Epidermal melanocyte (primary cell): ENCODE measurements at regions not wholly inside any gene's neighbourhood (a gene's known extent, or its start where the extent isn't known, plus 50 kb on each side); places are given as distances from the start of the nearest gene placed in this dataset.

Source experiments
- DNase-seq: peaks from one replicate; pipeline ENCODE4 v3.0.0; 2011; ENCODE audit warnings: low spot score; ENCODE audit not compliant: insufficient read length

DNA sequence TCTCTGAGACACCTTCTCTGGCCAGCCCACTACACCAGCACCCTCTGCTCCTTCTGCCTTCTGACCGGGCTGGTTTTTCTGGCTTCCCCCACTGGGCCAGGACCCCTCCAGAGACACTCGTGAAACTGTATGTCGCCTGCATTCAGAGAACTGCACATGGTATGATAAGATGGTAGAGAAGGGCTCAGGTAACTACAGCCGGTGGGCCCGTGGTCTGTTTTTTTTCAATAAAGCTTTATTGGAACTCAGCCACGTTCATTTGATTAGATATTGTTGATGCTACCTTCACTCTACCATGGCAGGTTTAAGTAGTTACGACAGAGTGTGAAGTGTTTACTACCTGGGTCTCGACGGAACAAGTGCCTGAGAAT, 514.0 kb downstream of the TBC1D22A start:
- DNase-seq = no peak

DNA sequence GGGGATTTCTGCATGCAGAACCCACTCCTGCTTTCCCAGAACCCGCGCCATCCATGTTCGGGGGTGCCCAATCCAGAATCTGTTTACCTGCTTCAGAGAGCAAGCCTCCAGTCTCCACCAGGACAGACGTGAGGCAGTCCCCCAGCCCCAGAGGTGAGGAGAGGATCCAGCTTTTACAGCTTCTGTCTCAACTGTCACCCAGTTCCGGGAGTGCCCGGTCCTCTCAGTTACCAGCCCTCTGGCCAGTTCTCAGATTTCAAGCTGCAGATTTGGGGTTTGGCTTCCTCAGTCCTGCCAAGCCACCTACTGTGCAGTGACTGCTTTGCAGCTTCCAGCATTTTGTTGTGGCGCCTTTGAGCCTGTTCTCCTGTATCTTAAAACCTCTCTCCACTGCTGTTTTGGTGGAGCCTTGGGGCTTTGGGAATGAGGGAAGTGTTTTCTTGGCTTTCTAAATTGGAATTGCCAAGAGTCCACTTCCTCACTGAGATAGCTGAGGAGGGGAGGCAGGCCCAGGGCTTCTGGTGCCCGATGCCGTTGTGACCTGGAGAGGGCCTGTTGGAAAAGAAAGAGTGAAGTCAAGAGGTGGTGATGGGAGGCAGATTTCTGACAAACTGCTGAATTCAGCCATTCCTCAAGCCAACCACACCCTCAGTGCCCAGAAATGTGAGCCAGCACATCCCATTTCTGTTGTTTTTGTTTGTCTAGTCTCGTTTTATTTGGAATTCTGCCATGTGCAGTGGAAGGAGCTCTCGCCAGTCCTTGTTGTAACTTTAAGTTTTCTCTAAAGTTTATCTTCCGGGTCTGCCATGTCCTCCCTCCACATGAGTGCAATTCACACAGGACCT, 513.4 kb downstream of the TBC1D22A start:
- no peak for DNase-seq

DNA sequence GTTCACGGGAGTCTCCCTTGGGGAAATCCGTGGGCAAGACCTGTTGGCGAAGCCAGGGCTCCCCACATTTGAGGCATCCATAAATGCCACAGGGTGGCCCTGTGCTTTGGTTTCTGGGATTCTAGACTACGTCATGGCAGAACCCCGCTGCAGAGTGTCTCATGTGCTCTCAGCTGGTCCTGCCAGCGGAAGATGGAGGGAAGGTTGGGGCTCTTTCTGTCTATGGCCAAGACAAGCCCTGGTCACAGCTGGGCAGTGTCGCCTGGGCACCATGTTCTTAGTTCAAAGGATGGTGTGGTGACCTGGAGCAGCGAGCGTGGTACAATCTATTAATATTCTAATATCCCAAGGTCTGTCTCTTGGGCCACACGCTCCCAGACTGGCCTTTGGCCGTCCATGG, 511.7 kb downstream of the TBC1D22A start:
- no peak for DNase-seq

DNA sequence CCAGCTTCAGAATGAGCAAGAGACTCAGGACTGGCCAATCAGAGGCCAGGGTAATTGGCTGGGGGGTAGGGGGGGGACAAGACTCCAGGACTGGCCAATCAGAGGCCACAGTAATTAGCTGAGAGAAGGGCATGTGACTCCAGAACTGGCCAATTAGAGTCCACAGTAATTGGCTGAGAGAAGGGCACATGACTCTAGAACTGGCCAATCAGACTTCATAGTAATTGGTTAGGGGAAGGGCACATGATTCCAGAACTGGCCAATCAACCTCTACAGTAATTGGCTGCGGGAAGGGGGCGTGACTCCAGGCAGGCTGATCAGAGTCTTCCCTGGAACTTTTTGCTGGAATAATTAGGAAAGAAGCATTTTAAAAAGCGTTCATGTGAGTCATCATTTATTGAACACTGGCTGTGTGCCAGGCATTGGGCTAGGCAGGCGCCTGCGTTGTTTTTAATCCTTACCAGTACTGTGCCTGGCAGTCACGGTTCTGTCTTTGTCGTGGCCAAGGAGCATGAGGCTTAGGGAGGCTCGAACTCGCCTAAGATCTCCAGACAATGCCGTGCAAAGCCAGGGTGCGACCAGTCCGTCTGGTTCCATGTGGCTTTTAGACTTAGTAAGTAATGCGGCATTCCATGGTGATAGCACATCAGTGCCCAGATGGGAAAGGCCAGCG, 508.1 kb downstream of the TBC1D22A start:
- no peak for DNase-seq

DNA sequence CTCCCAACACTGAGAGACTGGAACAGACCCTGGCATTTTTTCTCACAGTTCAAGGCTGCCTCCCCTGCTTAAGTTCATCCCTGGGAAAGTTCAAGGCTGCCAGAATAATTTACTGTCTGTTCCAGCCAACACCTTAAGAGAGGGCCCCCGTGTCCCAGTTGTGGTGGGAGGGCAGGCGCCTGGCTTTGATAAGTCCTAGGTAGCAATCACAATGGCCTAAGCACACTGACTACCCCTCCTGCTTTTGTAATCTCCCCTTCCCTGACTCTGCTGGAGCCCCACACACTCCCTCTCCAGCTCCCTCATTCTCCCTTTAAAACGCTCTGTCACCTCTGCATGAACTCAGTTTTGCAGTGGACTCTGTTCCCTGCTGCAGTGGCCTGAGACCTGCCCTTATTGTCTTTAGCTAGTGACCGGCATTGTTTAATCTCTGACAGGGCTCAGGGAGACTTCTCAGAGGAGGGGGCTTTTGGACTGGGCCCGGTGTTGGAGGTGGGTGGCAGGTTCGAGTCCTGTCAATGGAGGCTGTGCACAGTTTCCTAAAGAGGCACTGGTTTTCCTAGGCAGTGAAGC, 507.2 kb downstream of the TBC1D22A start:
- no peak for DNase-seq

DNA sequence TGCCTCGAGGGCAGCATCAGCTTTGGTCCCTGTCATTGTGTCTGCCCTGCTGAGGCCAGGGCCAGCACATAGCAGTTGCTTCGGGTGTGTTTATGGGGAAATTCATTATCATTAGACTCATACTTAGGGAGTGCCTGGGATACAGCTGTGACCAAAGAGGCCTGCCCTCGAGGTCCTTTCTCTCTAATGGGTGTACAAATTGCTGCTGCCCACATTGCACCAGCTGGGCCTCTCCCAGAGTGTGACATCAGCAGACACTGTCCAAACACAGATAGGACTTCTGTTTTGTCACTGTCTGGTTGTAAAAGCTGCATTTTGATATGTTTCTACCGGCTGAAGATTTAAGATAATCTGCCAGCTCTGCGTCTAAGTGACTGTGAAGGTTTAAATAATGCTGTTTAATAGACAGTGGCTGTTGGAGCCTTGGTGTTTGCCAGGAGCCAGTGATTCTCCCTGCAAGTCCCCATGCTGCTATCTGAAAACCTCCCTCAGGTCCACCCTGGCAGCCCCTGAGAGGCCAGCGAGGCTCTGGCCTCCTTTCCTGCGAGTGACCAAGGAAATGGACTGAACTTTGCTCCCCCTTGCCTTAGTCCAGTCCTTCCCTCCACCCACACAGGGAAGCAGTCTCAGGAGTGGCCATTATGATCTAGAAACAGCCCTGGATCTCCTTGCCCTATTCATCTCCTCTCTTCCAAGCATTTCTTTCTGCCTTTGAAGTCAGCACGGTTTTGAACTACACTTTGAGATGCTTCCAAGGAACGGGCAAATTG, 505.2 kb downstream of the TBC1D22A start:
- DNase-seq = no peak

DNA sequence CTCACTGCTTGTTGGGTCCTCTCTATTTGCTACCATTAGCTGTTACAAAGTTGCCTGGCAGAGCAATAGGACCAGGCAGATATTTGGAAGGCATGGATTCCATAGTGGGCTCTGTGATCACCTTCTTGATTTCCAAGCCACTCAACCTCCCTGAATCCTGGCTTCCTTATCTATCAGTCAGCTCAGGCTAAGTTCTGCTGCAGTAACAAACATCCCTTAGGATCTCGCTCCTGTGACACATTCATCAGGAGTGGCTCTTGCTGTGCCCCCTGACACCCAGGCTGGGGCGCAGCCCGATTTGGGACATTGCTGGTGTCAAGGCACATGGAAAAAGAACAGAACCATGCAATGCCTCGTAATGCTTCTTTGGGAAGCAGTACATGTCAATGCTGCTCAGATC, 503.9 kb downstream of the TBC1D22A start:
- no peak for DNase-seq

DNA sequence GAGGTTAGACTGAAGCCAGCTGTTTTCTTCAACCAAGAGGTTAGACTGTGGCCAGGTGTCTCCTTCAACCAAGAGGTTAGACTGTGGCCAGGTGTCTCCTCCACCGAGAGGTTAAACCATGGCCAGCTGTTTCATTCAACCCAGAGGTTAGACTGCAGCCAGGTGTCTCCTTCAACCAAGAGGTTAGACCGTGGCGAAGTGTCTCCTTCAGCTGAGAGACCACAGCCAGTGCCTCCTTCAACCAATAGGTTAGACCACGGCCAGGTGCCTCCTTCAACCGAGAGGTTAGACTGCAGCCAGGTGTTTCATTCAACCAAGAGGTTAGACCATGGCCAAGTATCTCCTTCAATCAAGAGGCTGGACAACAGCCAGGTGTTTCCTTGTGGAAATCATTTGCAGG, 498.1 kb downstream of the TBC1D22A start:
- no peak for DNase-seq

DNA sequence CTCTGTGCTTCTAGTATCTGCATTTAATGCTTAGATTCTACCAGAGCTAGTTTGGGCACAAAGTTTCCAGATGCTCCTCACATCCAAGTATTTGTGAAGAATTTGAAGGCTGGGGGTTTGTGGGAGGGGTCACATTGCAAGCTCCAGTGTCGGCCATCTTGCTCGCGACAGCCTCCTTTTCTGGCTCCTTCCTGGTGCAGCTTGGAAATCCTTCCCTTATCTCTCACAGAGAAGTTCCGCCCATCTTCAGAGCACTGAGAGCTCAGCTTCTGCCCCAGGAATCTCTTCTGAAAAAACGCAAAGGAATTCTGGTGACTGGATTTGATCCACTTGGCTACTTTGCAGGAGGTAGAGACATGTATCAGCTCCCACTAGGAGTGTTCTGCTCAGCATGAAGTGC, 497.5 kb downstream of the TBC1D22A start:
- no peak for DNase-seq

DNA sequence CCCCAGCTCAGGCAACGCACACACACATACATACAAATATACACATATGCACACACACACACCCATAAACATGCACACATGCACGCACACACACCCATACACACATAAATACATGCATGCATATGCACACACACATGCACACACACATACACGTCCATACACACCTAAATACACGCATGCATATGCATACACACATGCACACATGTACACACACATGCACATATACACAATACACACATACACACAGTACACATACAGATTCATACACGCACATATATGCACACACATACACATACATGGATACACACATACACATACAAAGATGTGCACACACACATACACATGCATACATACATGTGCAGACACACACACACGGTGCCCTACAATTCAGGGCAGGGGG, 496.6 kb downstream of the TBC1D22A start:
- DNase-seq = no peak

DNA sequence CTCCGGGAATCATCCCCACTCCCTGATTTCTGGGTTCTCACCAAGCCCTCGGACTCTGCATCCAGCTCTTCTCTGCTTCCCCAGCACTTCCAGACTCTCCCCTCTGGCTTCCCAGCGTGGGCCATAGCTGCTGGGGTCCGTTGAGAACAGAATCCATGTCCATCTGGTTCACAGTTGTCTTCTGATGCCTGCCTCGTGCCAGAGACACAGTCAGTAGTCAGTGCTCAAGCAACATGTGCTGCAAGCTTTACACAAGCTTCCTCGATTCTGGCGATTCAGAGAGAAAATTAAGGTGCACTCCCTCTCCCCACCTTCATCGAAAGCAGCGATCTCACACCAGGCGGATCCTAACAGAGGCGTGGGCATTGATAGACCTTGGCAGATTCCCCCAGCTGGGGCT, 495.5 kb downstream of the TBC1D22A start:
- DNase-seq = no peak

DNA sequence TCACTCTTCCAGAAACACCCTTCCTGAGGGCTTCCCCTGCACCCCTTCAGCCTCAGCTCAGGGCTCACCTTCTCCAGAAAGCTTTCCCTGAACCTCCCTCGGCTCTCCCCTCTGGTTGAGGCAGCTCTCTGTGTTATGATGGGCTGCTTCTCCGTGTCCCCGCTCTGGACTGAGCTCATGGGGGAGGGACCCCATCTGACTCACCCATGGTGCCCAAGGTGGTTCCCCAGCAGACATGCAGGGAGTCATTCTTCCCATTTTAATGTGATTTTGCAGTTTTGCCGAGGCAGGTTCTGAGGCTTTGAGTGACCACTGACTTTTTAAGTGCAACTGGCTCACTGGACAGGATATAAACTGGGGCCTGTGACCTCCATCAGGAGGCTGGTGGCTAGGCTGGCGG, 495.1 kb downstream of the TBC1D22A start:
- no peak for DNase-seq

DNA sequence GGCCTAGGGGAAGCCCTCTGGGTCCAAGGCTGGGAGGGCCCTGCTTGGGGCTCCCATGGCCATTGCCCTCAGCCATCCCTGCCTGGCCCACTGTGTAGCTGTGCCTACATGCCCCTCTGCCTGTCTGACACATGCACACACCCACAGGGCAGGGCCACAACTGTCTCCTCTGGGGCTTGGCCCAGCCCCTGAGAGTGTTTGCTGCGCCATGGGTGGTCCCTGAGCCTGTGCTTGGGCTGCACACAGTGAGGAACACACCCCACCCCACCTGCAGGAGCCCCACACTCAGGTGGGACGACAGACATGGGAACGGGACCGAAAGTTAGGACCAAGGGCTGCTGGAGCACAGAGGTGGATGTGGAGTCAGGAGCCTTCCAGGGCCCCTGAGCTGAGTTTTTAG, 489.5 kb downstream of the TBC1D22A start:
- DNase-seq = no peak

DNA sequence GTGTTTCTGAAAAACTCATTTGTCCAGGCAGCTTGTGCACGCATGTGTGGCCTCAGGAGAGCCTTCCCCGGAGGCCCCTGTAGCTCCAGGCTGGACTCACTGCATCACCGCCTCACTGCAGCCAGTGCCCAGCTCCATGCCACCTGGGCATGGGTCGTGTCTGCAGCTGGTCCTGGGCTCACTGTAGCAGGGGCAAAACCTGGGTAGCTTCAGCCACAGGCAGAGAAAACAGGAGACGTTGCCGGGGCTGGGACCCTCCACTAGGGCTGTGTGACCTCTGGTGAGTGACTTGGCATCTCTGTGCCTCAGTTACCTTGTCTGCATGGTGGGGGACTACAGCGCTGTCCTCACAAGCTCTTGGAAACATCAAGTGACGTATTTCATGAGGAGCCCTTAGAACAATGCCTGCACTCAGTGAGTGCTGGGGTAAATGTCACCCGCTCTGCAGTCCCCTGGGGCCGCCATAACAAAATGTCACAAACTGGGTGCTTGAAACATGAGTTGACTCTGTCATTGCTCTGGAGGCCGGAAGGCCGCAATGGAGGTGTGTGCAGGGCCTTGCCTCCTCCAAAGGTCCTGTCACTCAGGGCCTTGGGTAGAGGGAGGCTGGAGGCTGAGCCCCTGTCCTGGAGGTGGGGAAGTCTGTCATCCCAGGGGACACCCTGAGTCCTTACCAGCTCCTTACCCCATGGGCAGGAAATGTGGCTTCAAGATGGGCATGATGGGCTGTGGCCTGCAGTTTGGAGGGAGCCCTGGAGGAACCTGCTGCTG, 488.7 kb downstream of the TBC1D22A start:
- DNase-seq = no peak

DNA sequence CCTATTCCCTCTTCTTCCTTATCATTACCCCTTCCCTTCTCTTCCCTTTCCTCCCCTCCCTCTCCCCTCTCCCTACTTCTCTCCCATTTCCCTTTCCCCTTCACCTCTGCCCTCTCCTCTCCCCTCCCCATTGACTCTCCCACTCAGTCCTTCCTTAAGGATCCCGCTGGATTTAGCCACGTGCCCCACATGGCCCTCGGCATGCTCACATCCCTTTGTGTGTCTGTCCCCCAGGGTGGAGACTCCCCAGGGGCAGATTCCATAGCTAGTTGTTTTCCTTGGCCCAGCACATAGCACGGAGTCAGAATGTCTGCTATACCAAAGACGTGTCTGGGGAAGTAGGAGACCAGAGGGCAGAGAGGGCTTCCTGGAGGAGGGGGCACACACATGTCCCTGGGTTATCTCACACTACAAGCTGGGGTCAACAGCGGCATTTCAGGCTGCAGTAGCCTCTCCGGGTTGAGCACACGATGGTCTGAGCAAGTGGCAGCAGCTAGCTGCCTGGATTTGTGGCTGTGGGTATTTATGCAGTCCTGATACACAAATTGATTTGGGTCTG, 487.0 kb downstream of the TBC1D22A start:
- DNase-seq = no peak

DNA sequence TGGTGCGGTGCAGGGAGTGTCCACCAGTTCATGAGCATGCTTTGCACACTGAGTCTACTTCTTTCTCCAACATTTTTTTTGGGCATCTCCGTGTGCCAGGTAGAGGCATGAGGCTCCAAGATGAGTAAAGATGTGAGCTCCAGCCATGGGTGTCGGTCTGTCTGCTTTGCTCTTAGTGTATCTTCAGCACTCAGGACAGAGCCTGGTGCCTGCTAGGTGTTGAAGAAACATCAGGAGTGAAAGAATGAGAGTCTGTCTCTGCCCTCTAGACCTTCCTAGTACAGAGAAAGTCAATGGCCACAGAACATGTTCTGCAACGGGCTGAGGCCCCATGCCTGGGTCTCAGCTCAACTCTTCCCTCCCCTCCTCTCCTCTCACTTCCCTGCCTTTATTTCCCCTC, 486.5 kb downstream of the TBC1D22A start:
- DNase-seq = no peak

DNA sequence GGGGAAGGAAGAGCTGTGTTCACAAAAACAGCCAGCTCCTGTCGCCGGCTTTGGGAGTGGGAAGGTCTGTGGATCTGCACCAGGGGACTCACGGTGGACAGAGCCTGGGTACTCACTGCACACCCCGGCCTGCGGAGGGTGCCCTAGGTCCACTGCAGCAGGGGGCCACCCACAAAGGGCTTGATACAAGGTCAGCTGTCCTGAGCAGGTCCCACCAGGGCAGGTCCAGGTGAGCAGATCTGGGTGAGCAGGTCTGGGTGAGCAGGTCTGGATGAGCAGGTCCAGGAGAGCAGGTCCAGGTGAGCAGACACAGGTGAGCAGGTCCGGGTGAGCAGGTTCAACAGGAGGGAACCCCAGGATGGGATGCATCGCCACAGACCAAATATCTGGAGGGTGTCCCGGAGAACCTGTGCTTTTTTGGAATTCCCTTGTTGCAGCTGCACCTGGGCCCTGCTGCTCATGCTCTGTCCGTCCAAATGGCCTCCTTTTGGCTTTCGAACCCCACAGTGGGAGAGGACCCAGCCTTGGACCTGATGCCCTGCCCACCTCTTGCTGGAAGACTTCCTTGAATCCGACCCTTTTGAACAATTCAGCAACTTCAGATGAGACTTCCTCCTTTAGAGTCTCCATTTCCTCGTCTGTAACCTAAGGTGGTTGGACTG, 485.3 kb downstream of the TBC1D22A start:
- no peak for DNase-seq

DNA sequence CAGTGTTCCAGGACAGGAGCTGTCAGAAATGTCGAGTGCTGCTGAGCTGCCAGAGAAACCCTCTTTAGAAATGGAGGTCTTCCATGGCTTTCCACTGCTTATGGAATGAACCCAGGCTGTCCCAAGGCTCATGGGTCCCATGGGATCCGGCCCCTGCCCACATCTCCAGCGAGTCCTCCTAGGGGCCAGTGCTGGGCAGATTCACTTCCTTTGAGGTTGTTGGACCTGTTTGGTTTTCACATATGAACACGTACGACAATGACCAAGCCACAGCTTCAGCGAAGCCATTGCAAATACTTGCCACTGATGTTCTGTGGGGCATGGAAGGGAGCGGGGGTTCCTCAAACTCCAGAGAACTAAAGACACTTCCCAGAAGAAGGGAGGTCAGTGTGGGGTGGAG, 483.3 kb downstream of the TBC1D22A start:
- no peak for DNase-seq

DNA sequence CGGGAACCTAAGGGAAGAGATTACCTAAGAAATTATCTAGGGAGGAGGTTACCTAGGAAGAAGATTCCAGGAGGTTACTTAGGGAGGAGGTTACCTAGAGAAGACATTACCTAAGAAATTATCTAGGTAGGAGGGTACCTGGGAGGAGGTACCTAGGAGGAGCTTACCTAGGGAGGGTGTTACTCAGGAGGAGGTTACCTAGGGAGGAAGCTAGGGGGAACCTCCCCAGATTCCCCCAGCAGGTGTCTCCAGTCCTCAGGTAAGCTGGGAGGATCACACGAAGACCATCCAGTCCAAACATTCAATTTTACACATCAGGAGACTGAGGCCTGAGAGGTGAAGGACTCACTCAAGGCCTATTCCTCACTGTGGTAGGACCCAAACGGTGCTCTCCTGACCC, 482.8 kb downstream of the TBC1D22A start:
- no peak for DNase-seq

DNA sequence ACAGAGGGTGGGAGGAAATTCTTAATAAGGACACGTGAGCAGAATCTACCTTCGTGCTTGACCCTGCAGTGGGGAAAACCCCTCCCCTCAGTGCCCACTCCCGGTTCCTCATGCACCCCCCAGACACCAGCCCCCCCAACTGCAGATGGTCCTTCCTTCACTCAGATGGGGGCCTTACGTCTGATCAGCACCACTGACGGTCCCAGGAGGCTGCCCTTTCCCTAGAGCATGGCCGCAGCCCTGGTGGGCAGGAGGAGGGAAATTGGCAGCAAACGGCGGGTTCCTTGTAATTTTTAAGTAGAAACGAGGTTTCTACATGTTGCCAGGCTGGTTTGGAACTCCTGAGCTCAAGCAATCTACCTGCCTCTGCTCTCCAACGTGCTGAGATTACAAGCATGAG, 477.7 kb downstream of the TBC1D22A start:
- no peak for DNase-seq
